Uterus (tissue), 3 donors: ENCODE measurements at regions not wholly inside any gene's neighbourhood (a gene's known extent, or its start where the extent isn't known, plus 50 kb on each side); places are given as distances from the start of the nearest gene placed in this dataset.
"Not testable (repeated sequence)": the region's sequence is repeated elsewhere in the genome, so short reads cannot be mapped to it uniquely, and the experiment has no call there.

ENCODE experiments used
- DNase-seq, 2 donors: peaks; one replicate each; pipeline ENCODE4 v3.0.0-alpha.2; 2019 to 2020
- H3K27ac ChIP-seq, 2 donors: fragments of 200-600 bp; sonication (generic); 1 replicate in 1 of 2; 2 replicates in 1 of 2; pipeline ENCODE4 v1.5.1; 2016 to 2018
- H3K27me3 ChIP-seq, 2 donors: fragments of 200-600 bp; sonication (generic); one replicate each; pipeline ENCODE4 v1.5.1; 2018 to 2019; ENCODE audit warnings: control low read depth in 1 of 2
- H3K36me3 ChIP-seq, 2 donors: fragments of 200-600 bp; sonication (generic); one replicate each; pipeline ENCODE4 v1.5.1; 2019; ENCODE audit warnings: control low read depth in 1 of 2
- H3K4me1 ChIP-seq, 2 donors: fragments of 200-600 bp; sonication (generic); one replicate each; pipeline ENCODE4 v1.5.1; 2018 to 2019; ENCODE audit warnings: control low read depth in 1 of 2
- H3K4me3 ChIP-seq, 2 donors: fragments of 200-600 bp; sonication (generic); 1 replicate in 1 of 2; 2 replicates in 1 of 2; pipeline ENCODE4 v1.5.1; 2018 to 2019; ENCODE audit warnings: mild to moderate bottlenecking in 1 of 2
- H3K9me3 ChIP-seq, 2 donors: fragments of 200-600 bp; sonication (generic); one replicate each; pipeline ENCODE4 v1.5.1; 2019; ENCODE audit warnings: control low read depth in 1 of 2
- intact Hi-C: fragments of 100-400 bp; cut with DNase I; formaldehyde crosslinking; loops from one replicate; pipeline ENCODE4 v1.15.1; 2023; ENCODE audit warnings: low total_unique reads
- donor health status: DM: yes; HTN: yes; CAD: no.

DNA sequence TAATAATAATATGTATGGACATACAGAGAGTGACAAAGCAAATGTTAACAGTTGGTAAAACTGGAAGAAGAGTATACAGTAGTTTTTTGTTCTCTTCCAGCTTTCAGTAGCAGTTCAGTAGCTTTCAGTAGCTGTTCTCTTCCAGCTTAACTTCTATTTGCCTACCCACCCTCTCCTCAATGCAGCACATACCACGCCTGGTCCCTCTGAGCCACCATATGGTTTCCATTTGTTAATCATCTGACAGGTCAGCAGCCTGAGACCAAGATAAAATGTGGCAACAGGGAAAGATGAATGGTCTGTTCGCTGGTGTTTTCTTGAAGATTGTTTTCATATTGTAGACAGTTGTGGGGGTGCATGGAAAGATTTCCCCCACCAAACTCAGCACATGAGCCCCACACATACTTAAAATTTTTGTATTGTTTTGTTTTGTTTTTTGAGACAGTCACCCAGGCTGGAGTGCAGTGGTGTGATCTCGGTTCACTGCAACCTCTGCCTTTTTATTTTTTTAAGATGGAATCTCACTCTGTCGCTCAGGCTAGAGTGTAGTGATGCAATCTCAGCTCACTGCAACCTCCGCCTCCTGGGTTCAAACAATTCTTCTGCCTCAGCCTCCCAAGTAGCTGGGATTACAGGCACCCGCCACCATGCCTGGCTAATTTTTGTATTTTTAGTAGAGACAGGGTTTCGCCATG, 56.8 kb downstream of the ATP6V0E2 start:
- H3K36me3 ChIP-seq, intact Hi-C loops: not testable (repeated sequence)

DNA sequence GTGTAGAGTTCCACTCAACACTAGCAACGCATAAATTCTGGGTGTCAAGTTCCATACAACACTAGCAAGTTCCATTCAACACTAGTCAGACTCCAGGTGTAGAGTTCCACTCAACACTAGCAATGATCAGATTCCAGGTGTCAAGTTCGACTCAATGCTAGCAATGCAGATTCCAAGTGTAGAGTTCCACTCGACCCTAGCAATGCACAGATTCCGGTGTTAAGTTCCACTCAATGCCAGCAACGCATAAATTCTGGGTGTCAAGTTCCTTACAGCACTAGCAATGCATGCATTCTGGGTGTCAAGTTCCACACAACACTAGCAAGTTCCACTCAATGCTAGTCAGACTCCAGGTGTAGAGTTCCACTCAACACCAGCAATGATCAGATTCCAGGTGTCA, 60.0 kb downstream of the ATP6V0E2 start:
- H3K4me1 ChIP-seq, H3K4me3 ChIP-seq, H3K36me3 ChIP-seq, intact Hi-C loops, H3K9me3 ChIP-seq, H3K27ac ChIP-seq, DNase-seq, H3K27me3 ChIP-seq: not testable (repeated sequence)

More for the DNA sequence above, 56.8 kb downstream of the ATP6V0E2 start:
- not testable (repeated sequence) for H3K4me3 ChIP-seq, DNase-seq, H3K27ac ChIP-seq, H3K9me3 ChIP-seq, H3K27me3 ChIP-seq, H3K4me1 ChIP-seq

DNA sequence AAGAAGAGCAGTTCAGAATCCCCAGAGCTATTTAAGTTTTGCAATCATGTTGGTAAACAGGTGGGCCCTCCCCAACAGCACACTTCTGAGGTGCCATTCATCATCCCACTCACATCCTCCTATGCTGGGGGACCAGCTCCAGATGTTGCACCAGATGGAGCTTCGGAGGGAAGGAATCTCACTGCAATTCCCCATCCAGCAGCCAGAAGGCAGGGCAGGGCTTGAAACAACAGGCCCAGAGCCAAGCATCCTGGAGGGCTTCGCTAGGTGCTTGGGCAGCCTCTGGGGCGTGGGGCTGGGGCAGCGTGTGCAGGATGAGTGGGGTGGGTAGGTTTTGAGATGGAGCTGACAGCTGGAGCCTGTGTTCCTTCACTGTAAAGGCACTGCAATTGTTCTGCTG, 73.6 kb downstream of the ATP6V0E2 start:
- H3K9me3 ChIP-seq, H3K36me3 ChIP-seq, intact Hi-C loops, H3K4me3 ChIP-seq, H3K27ac ChIP-seq, DNase-seq, H3K4me1 ChIP-seq, H3K27me3 ChIP-seq: not testable (repeated sequence)

DNA sequence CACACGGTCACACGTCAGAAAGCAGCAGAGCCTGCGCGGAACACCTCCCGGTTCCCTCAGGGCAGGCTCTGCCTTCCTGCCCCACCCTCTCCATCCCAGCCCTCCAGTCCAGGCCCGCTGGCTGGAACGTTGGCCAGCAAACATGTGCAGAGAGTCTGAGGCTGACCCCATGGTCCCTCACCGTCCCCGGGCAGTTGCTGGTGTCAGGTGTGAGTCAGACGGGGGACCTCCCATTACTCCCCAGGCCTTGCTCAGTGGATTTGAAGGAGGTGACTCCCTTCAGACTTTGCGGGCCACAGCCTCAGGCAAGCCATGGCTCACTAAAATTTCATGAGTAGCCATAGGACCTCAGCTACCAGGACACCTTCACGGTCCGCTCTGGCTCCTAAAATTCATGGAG, 74.7 kb downstream of the ATP6V0E2 start:
- H3K27ac ChIP-seq, H3K9me3 ChIP-seq, H3K4me1 ChIP-seq, H3K36me3 ChIP-seq, H3K27me3 ChIP-seq, H3K4me3 ChIP-seq, DNase-seq, intact Hi-C loops: not testable (repeated sequence)

DNA sequence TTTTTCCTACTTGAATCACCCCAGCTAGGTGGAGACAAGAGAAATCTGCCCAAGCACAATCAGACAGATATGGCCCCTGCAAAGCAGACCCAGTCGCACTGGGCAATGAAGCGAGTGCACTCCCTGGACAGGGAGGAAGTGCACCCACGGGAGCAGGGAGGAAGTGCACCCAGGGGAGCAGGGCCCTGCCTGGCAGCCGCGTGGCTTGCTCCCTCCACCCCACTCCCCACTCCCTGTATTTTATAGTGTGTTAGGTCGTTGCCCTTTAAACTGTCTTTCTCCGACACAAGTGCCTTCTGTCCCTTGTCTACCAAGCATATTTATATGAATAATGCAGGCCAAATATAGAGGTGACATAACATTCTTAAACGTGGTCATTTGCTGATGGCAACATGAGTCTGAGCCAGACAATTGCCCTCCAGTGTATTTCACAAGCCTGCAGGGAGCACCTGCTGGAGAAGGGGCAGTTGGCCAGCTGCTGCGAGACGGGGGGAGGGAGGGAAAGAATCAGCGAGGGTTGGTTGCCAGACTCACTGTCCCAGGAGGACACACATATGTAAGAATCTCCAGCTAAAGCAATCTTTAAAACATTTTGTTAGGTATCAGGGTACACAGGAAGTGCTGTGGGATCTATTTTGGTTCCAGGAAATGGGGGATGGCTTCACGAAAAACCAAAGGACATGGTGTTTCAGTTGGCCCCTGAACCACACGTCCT, 76.3 kb downstream of the ATP6V0E2 start:
- H3K27me3 ChIP-seq, H3K4me3 ChIP-seq, DNase-seq, H3K9me3 ChIP-seq, H3K27ac ChIP-seq, intact Hi-C loops, H3K4me1 ChIP-seq, H3K36me3 ChIP-seq: not testable (repeated sequence)

DNA sequence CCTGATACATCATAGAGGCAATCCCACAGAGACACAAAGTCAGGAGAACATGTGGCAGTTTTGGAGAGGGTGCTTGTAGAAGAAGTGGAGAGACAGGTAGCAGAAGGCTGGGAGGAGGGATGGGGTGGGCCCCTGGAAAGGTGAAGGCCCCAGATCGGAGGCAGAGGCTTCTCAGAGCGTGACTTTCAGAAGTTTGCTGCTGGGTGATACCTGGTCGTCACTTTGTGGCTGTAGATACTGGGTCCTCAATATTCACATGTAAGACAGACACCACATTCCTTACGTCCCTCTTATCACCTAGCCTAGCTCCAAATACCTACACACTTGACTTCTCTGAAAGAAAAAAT, 76.8 kb downstream of the ATP6V0E2 start:
- DNase-seq, intact Hi-C loops, H3K9me3 ChIP-seq, H3K4me1 ChIP-seq, H3K27me3 ChIP-seq, H3K4me3 ChIP-seq, H3K36me3 ChIP-seq, H3K27ac ChIP-seq: not testable (repeated sequence)

DNA sequence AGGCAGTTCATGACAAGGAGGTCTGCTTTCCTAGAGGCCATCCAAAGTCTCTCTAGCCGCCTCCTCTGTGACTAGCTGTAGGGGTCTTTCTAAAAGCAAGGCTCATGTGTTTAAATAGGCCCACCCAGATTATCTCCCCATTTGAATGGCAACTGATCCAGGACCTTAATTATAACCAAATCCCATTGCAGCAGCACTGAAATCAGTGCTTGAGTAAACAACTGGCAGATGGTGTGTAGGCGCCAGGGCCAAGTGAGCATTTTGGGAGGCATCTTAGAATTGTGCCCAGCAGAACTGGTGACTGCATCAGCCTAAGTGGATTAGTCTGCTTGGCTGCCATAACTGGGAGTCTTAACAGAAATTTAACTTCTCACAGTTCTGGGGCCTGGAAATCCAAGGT, 77.8 kb downstream of the ATP6V0E2 start:
- H3K9me3 ChIP-seq, DNase-seq, H3K4me3 ChIP-seq, H3K27me3 ChIP-seq, H3K4me1 ChIP-seq, H3K27ac ChIP-seq, H3K36me3 ChIP-seq, intact Hi-C loops: not testable (repeated sequence)

DNA sequence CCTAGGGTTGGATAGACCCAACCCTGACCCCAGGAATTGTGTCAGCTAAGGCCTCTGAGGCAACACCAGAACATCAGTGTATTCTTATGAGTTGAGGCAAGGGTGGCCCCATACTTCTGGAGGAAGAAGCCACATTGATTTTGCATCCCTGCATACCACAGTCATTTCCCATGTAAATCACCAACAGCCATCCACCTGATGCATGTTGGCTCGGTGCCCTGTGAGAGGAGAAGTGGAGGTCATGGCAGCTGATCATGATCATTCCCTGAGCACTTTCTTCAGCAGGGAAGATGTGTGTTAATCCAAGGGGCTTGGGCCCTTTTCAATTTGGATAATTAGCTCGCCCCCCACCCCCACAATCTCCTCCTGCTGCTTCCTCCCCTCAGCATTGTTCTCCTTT, 85.1 kb downstream of the ATP6V0E2 start:
- H3K4me3 ChIP-seq, H3K9me3 ChIP-seq, H3K36me3 ChIP-seq, intact Hi-C loops, H3K4me1 ChIP-seq, DNase-seq, H3K27me3 ChIP-seq, H3K27ac ChIP-seq: not testable (repeated sequence)

DNA sequence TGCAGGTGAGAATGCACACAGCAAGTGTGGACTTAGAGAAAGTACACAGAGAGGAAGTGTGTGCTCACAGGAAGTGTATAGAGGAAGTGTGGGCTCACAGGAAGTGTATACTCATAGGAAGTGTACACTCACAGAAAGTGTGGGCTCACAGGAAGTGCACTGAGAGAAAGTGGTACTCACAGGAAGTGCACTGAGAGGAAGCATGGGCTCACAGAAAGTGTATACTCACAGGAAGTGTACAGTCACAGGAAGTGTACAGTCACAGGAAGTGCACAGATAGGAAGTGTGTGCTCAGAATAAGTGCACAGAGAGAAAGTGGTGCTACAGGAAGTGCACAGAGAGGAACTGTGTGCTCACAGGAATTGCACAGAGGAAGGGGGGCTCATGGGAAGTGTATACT, 87.1 kb downstream of the ATP6V0E2 start:
- H3K27ac ChIP-seq, intact Hi-C loops, H3K4me1 ChIP-seq, H3K4me3 ChIP-seq, H3K9me3 ChIP-seq, DNase-seq, H3K27me3 ChIP-seq, H3K36me3 ChIP-seq: not testable (repeated sequence)

DNA sequence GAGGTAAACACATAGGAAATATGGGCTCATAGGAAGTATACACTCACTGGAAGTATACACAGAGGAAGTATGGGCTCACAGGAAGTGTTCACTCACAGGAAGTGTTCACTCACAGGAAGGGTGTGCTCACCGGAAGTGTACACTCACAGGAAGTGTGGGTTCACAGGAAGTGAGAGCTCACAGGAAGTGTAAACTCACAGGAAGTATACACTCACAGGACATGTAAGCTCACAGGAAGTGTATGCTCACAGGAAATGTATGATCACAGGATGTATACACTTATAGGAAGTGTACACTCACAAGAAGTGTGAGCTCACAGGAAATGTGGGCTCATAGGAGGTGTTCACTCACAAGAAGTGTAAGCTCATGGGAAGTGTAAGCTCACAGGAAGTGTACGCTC, 88.1 kb downstream of the ATP6V0E2 start:
- intact Hi-C loops, H3K4me3 ChIP-seq, H3K36me3 ChIP-seq, H3K9me3 ChIP-seq, H3K27ac ChIP-seq, H3K27me3 ChIP-seq, DNase-seq, H3K4me1 ChIP-seq: not testable (repeated sequence)

DNA sequence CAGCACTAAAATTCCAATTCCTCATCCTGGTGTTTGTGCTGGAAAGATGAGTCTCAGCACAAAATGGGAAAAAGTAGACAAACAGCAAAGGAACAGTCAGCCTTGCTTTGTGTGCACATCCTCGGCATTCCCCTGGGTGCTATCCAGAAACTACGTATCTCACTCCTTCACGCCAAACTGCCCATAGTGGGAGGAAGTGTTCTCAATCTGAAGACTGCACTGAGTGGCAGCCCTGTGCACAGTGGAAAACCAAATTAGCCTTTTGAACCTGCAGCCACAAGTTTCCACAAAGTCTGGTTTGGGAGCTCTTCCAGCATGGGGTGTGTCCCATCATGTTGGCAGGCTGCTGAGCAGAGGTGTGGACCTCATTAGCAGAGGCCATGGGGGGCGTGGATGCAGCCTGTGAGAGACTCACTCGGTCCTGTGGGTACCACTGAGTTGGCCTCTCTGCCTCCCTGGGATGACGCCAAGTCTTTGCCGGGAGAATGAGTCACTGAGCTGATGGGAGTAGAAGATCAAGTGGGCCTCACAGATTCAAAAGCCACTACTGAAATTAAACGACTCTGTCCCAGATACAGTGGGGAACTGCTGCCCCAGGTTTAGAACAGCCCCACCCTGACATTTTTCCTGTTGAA, 89.0 kb downstream of the ATP6V0E2 start:
- intact Hi-C loops, H3K4me1 ChIP-seq: not testable (repeated sequence)

DNA sequence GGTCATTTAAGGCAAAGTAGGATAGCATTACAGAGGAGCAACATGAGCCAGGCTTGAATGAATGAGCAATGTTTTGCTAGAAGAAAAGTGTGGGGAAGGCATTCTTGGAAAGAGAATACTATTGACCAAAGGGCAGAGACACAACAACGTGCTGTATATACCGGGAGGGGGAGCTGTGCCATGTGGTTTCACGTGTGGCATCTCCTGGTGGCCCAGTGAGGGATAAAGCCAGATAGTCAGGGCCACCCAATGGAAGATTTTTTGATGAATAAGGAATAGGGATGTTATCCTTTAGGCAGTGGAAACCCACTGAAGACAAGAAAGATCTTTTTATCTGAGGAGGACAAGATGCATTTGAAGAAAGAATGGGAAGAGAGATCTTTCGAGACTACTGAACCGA, 90.2 kb downstream of the ATP6V0E2 start:
- not testable (repeated sequence) for H3K4me3 ChIP-seq, H3K4me1 ChIP-seq

More for the DNA sequence above, 89.0 kb downstream of the ATP6V0E2 start:
- not testable (repeated sequence) for H3K36me3 ChIP-seq, H3K9me3 ChIP-seq, H3K27me3 ChIP-seq, H3K27ac ChIP-seq, H3K4me3 ChIP-seq
- DNase-seq: peak; percentile 20 to 52

DNA sequence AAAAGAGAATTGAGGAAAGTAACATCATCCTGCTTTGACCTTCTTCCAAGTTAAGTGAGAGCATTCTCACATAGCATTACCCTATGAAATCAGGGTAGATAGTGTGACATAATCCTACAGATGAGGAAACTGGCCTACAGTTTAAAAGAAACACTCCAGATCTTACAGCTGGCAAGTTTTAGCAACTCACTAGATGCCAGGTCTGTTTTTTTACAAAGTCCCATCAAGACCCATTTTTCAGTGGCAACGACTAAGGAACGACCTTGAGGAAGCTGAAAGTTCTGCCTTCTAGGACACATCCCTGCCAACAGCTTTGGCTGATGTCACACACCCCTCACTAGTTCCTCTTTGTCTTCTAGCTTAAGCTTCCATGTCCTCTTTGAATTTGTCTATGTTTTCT, 92.7 kb downstream of the ATP6V0E2 start:
- DNase-seq, H3K9me3 ChIP-seq, H3K4me3 ChIP-seq, H3K4me1 ChIP-seq, H3K36me3 ChIP-seq, H3K27ac ChIP-seq, intact Hi-C loops, H3K27me3 ChIP-seq: not testable (repeated sequence)

More for the DNA sequence above, 90.2 kb downstream of the ATP6V0E2 start:
- H3K9me3 ChIP-seq, H3K27ac ChIP-seq, H3K27me3 ChIP-seq, DNase-seq, intact Hi-C loops, H3K36me3 ChIP-seq: not testable (repeated sequence)
